Mesenchymal stem cell (in vitro differentiated cells and primary cell): ENCODE measurements at regions not wholly inside any gene's neighbourhood (a gene's known extent, or its start where the extent isn't known, plus 50 kb on each side); places are given as distances from the start of the nearest gene placed in this dataset.

Experiments
- DNase-seq: peaks from one replicate; pipeline ENCODE4 v3.0.0-alpha.2; 2013
- H2AFZ ChIP-seq: one replicate; pipeline ENCODE4 v1.6.1; 2013; ENCODE audit warnings: low read depth, mild to moderate bottlenecking, control low read depth, inconsistent platforms, low read length, moderate library complexity
- H2AK5ac ChIP-seq: 2 replicates; pipeline ENCODE4 v1.6.1; 2013; ENCODE audit warnings: low read length, moderate library complexity, mild to moderate bottlenecking, inconsistent platforms; ENCODE audit not compliant: severe bottlenecking
- H2BK120ac ChIP-seq: one replicate; pipeline ENCODE4 v1.6.1; 2013; ENCODE audit warnings: low read depth, mild to moderate bottlenecking, inconsistent platforms, low read length, moderate library complexity
- H2BK12ac ChIP-seq, 2 experiments: one replicate each; pipeline ENCODE4 v1.6.1; 2013; ENCODE audit warnings: inconsistent platforms in 2 of 2, low read length in 2 of 2, mild to moderate bottlenecking in 2 of 2, moderate library complexity in 2 of 2, control low read depth in 1 of 2
- H2BK15ac ChIP-seq: one replicate; pipeline ENCODE4 v1.6.1; 2013; ENCODE audit warnings: mild to moderate bottlenecking, low read depth, inconsistent platforms; ENCODE audit not compliant: poor library complexity, severe bottlenecking
- H2BK5ac ChIP-seq: 2 replicates; pipeline ENCODE4 v1.6.1; 2013; ENCODE audit warnings: low read depth, mild to moderate bottlenecking, low read length, control low read depth, inconsistent platforms; ENCODE audit not compliant: poor library complexity, severe bottlenecking
- H3K14ac ChIP-seq, 2 experiments: one replicate each; pipeline ENCODE4 v1.6.1; 2013; ENCODE audit warnings: inconsistent platforms in 2 of 2, low read length in 2 of 2, control low read depth in 1 of 2, mild to moderate bottlenecking in 1 of 2, moderate library complexity in 1 of 2
- H3K18ac ChIP-seq, 2 experiments: one replicate each; pipeline ENCODE4 v1.6.1; 2013; ENCODE audit warnings: inconsistent platforms in 2 of 2, low read length in 2 of 2, control low read depth in 1 of 2, low read depth in 1 of 2, mild to moderate bottlenecking in 1 of 2
- H3K23ac ChIP-seq, 2 experiments: one replicate each; pipeline ENCODE4 v1.6.1; 2013; ENCODE audit warnings: inconsistent platforms in 2 of 2, low read length in 2 of 2, mild to moderate bottlenecking in 2 of 2, moderate library complexity in 2 of 2, control low read depth in 1 of 2
- H3K27ac ChIP-seq: 2 replicates; pipeline ENCODE4 v1.5.1; 2013; ENCODE audit warnings: mild to moderate bottlenecking, moderate library complexity, low read length, control low read depth, inconsistent platforms; ENCODE audit not compliant: poor library complexity, severe bottlenecking
- H3K27me3 ChIP-seq, 2 experiments: 2 replicates each; pipeline versions ENCODE4 v1.6.1 to v1.7.0; 2013; ENCODE audit warnings: low read length in 2 of 2, mild to moderate bottlenecking in 2 of 2, moderate library complexity in 2 of 2, control low read depth in 1 of 2, inconsistent platforms in 1 of 2; ENCODE audit not compliant: control insufficient read depth in 1 of 2, insufficient read depth in 1 of 2
- H3K36me3 ChIP-seq, 2 experiments: 2 replicates each; pipeline versions ENCODE4 v1.6.1 to v1.7.0; 2013; ENCODE audit warnings: low read length in 2 of 2, control low read depth in 1 of 2, inconsistent platforms in 1 of 2, low read depth in 1 of 2, mild to moderate bottlenecking in 1 of 2; ENCODE audit not compliant: insufficient read depth in 2 of 2, control insufficient read depth in 1 of 2
- H3K4ac ChIP-seq, 2 experiments: one replicate each; pipeline ENCODE4 v1.6.1; 2013; ENCODE audit warnings: inconsistent platforms in 2 of 2, low read length in 2 of 2, mild to moderate bottlenecking in 2 of 2, moderate library complexity in 2 of 2, control low read depth in 1 of 2, low read depth in 1 of 2
- H3K4me1 ChIP-seq: 2 replicates; pipeline ENCODE4 v1.6.1; 2013; ENCODE audit warnings: low read depth, low read length, control low read depth; ENCODE audit not compliant: control insufficient read depth, insufficient read depth
- H3K4me2 ChIP-seq: 2 replicates; pipeline ENCODE4 v1.6.1; 2013; ENCODE audit warnings: low read length, mild to moderate bottlenecking, inconsistent platforms; ENCODE audit not compliant: poor library complexity, severe bottlenecking
- H3K4me3 ChIP-seq, 2 experiments: 2 replicates each; pipeline versions ENCODE4 v1.5.1 to v1.7.0; 2013; ENCODE audit warnings: low read length in 2 of 2, mild to moderate bottlenecking in 2 of 2, control low read depth in 1 of 2, low read depth in 1 of 2; ENCODE audit not compliant: insufficient read depth in 1 of 2
- H3K79me1 ChIP-seq: replicated peaks from 2 replicates; pipeline ENCODE4 v1.6.1; 2013; ENCODE audit warnings: mild to moderate bottlenecking, control low read depth, low read length, inconsistent platforms; ENCODE audit not compliant: poor library complexity, severe bottlenecking
- H3K9ac ChIP-seq: 2 replicates; pipeline ENCODE4 v1.7.0; 2013; ENCODE audit warnings: mild to moderate bottlenecking, low read length, moderate library complexity
- H3K9me3 ChIP-seq: 2 replicates; pipeline ENCODE4 v1.7.0; 2013; ENCODE audit warnings: mild to moderate bottlenecking, low read length; ENCODE audit not compliant: control insufficient read depth
- H4K8ac ChIP-seq: one replicate; pipeline ENCODE4 v1.6.1; 2013; ENCODE audit warnings: inconsistent platforms, mild to moderate bottlenecking, low read length, moderate library complexity
- H4K91ac ChIP-seq: one replicate; pipeline ENCODE4 v1.6.1; 2013; ENCODE audit warnings: mild to moderate bottlenecking, low read length, inconsistent platforms
- WGBS: methylation state at CpG from one replicate; pipeline ENCODE4 v1.1.7; 2013; ENCODE audit warnings: mixed read lengths; 5-methylcytosine and 5-hydroxymethylcytosine counted together

DNA sequence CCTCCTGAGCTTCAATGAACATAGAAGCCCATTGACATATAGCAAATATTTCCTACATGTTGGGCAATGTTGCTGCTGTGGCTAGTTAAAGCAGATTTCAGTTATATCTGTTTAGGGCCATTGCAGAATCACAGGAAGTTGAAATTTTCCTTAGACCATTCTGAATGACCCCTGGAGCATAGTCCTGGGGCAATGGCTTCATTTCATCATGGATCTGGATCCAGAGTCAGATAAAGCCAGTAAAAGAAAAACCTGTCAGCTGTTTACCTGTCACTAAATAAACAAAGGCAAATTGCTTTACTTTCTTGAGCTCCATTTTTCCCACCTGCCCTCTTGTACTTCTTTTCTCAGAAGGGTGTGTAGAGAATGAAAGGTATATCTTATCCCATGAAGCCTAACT is 494.0 kb upstream of the MAP3K7 start:
- no peak overlapping the region for H3K4me2 ChIP-seq
- H3K14ac ChIP-seq, result no peak overlapping the region
- H3K23ac ChIP-seq, result no peak overlapping the region
- no peak overlapping the region for H4K8ac ChIP-seq
- no peak for DNase-seq
- H2BK15ac ChIP-seq, result no peak overlapping the region
- no peaks in the 10 kb centered on the region for H3K36me3 ChIP-seq
- peaks cover 0 to 6% of the 10 kb centered on the region in 2 experiments for H3K27me3 ChIP-seq
- H2BK120ac ChIP-seq, result no peak overlapping the region
- H2BK5ac ChIP-seq, result no peak overlapping the region
- peaks cover 5% of the 10 kb centered on the region for H3K4me1 ChIP-seq
- H3K27ac ChIP-seq, result no peak overlapping the region
- no peaks in the 10 kb centered on the region for H3K79me1 ChIP-seq
- H3K4ac ChIP-seq, result no peak overlapping the region
- H3K9ac ChIP-seq, result no peak overlapping the region
- no peak overlapping the region for H3K4me3 ChIP-seq
- H2BK12ac ChIP-seq, result no peak overlapping the region
- H2AFZ ChIP-seq, result no peak overlapping the region
- no peak overlapping the region for H4K91ac ChIP-seq
- no peaks in the 10 kb centered on the region for H3K9me3 ChIP-seq
- no peak overlapping the region for H2AK5ac ChIP-seq
- H3K18ac ChIP-seq, result no peak overlapping the region

DNA sequence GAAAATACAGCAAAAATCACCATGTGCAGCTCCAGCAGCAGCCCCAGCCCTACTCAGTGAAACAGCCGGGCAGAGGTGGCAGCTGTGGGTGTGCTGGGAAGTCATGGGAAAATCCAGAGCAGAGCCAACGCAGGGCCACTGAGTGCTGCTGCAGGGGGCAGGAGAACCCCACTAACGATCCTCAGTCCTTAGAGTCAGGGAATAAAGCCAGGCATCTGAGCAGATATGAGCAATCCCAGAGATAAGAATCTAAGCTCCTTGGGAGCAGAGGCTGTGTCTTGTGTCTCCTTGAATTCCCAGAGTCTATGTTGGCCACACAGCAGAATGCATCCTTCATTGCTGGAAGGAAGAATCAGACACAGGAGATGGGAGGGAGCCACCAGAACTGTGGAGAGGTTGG is 493.1 kb upstream of the MAP3K7 start:
- no peak overlapping the region for H2AFZ ChIP-seq
- no peaks in the 10 kb centered on the region for H3K9me3 ChIP-seq
- DNase-seq, result peak; percentile 36
- no peak overlapping the region for H3K4me3 ChIP-seq
- H3K18ac ChIP-seq, result no peak overlapping the region
- H4K8ac ChIP-seq, result no peak overlapping the region
- no peaks in the 10 kb centered on the region for H3K79me1 ChIP-seq
- H3K4me1 ChIP-seq, result peaks cover 5% of the 10 kb centered on the region
- H2BK120ac ChIP-seq, result no peak overlapping the region
- H2AK5ac ChIP-seq, result no peak overlapping the region
- no peak overlapping the region for H3K4me2 ChIP-seq
- no peak overlapping the region for H2BK15ac ChIP-seq
- H3K23ac ChIP-seq, result no peak overlapping the region
- 31% methylated on average over 3 of the region's 3 CpGs for WGBS
- H3K27ac ChIP-seq, result no peak overlapping the region
- H3K4ac ChIP-seq, result no peak overlapping the region
- no peak overlapping the region for H3K9ac ChIP-seq
- peaks cover 0 to 6% of the 10 kb centered on the region in 2 experiments for H3K27me3 ChIP-seq
- H2BK5ac ChIP-seq, result no peak overlapping the region
- H3K36me3 ChIP-seq, result no peaks in the 10 kb centered on the region
- H3K14ac ChIP-seq, result no peak overlapping the region
- H4K91ac ChIP-seq, result no peak overlapping the region
- H2BK12ac ChIP-seq, result no peak overlapping the region

DNA sequence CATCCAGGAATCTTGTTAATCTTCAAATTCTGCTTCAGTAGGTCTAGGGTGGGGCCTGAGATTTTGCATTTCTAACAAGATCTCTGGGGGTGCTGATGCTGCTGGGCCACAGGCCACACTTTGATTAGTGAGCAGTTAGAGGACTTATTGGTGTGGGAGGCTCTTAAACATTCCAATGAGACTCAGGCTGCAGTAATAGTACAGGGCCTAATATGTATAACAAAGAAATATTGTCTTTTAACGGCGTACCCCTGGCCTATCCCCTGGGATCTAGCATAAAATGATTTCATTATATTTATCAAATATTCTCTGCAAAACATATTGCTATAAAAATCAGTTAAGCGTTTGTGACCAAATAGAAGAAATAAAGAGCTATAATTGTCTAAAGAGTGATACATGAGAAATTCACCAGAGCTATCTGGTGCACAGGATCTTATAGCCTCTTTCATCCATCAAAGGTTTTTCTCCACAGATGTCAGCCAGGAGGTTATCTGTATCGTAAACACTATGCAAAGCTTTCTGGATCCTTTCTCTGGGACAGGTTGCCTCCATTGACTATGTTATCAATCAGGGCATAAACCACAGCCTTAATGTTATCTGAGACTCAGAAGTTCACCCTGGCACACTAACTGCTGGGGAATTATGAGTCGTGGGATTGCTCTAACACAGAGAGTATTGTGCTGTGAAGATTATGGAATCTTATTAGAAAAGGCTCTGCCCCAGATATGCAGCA is 488.5 kb upstream of the MAP3K7 start:
- no peak overlapping the region for H3K14ac ChIP-seq
- peaks cover 0 to 6% of the 10 kb centered on the region in 2 experiments for H3K27me3 ChIP-seq
- H2AK5ac ChIP-seq, result no peak overlapping the region
- H4K91ac ChIP-seq, result no peak overlapping the region
- no peaks in the 10 kb centered on the region for H3K79me1 ChIP-seq
- H2BK5ac ChIP-seq, result no peak overlapping the region
- H3K27ac ChIP-seq, result no peak overlapping the region
- H2AFZ ChIP-seq, result no peak overlapping the region
- no peak for DNase-seq
- WGBS, result 29% methylated on average over 2 of the region's 5 CpGs
- H3K4me1 ChIP-seq, result no peaks in the 10 kb centered on the region
- H3K4me3 ChIP-seq, result no peak overlapping the region
- H2BK120ac ChIP-seq, result no peak overlapping the region
- no peak overlapping the region for H2BK15ac ChIP-seq
- H4K8ac ChIP-seq, result no peak overlapping the region
- H2BK12ac ChIP-seq, result no peak overlapping the region
- H3K4me2 ChIP-seq, result no peak overlapping the region
- no peak overlapping the region for H3K18ac ChIP-seq
- H3K23ac ChIP-seq, result no peak overlapping the region
- no peaks in the 10 kb centered on the region for H3K9me3 ChIP-seq
- no peak overlapping the region for H3K9ac ChIP-seq
- no peak overlapping the region for H3K4ac ChIP-seq
- no peaks in the 10 kb centered on the region for H3K36me3 ChIP-seq

DNA sequence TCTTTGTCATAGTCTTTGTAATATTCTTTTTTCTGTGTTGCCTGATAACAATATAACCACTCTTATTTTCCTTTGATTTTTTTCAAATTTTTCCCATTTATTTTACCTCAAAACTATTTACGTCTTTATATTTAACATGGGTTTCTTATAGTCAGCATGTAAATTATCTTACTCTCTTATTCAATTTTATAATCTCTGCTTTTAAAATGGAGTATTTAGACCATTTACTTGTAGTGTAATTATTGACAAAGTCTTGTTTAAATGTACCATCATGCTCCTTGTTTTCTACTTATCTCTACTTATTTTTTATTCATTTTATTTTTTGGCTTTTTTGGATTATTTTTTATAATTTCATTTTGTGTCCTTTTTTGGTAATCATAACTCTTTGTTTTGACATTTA is 476.5 kb upstream of the MAP3K7 start:
- Histone ChIP-seq H3K36me3 (no peaks in the 10 kb centered on the region), H2BK5ac (no peak overlapping the region), H3K4me3 (no peak overlapping the region), H2BK120ac (no peak overlapping the region), H3K79me1 (no peaks in the 10 kb centered on the region), H3K27me3 (no peaks in the 10 kb centered on the region), H3K4me1 (no peaks in the 10 kb centered on the region), H3K9me3 (peaks cover 4% of the 10 kb centered on the region), H3K14ac (no peak overlapping the region), H2AFZ (no peak overlapping the region), H3K9ac (no peak overlapping the region), H2AK5ac (no peak overlapping the region), H4K8ac (no peak overlapping the region), H3K27ac (no peak overlapping the region), H3K18ac (no peak overlapping the region), H3K4ac (no peak overlapping the region), H3K23ac (no peak overlapping the region), H2BK12ac (no peak overlapping the region), H2BK15ac (no peak overlapping the region), H3K4me2 (no peak overlapping the region), H4K91ac (no peak overlapping the region)
- no CpG with 5 or more reads among the region's 1 CpG for WGBS
- DNase-seq, result no peak
